H9 (cell line): ENCODE measurements at regions not wholly inside any gene's neighbourhood (a gene's known extent, or its start where the extent isn't known, plus 50 kb on each side); places are given as distances from the start of the nearest gene placed in this dataset.

Source experiments
- DNase-seq: peaks from one replicate; pipeline ENCODE4 v3.0.0-alpha.2; 2017
- H2AFZ ChIP-seq: one replicate; pipeline ENCODE4 v1.6.1; 2013; ENCODE audit warnings: mild to moderate bottlenecking, low read length, control low read depth, moderate library complexity
- H2AK5ac ChIP-seq: 2 replicates; pipeline ENCODE4 v1.6.1; 2013; ENCODE audit warnings: low read length, control low read depth, mixed read lengths; ENCODE audit not compliant: insufficient read length
- H2BK120ac ChIP-seq: one replicate; pipeline ENCODE4 v1.6.1; 2013; ENCODE audit warnings: low read depth, mild to moderate bottlenecking, low read length, control low read depth, inconsistent platforms; ENCODE audit not compliant: poor library complexity, severe bottlenecking
- H2BK12ac ChIP-seq: 2 replicates; pipeline ENCODE4 v1.6.1; 2013; ENCODE audit warnings: low read length, control low read depth, mixed read lengths, low read depth; ENCODE audit not compliant: insufficient read length
- H2BK15ac ChIP-seq: 2 replicates; pipeline ENCODE4 v1.6.1; 2013; ENCODE audit warnings: low read depth, low read length, control low read depth
- H2BK20ac ChIP-seq: one replicate; pipeline ENCODE4 v1.6.1; 2013; ENCODE audit warnings: low read depth, mild to moderate bottlenecking, low read length, control low read depth, inconsistent platforms; ENCODE audit not compliant: poor library complexity, severe bottlenecking
- H2BK5ac ChIP-seq: 2 replicates; pipeline ENCODE4 v1.6.1; 2013; ENCODE audit warnings: low read length, control low read depth, mixed read lengths; ENCODE audit not compliant: insufficient read length
- H3K14ac ChIP-seq: 2 replicates; pipeline ENCODE4 v1.6.1; 2013; ENCODE audit warnings: low read length, control low read depth; ENCODE audit not compliant: insufficient read depth
- H3K18ac ChIP-seq: 2 replicates; pipeline ENCODE4 v1.6.1; 2013; ENCODE audit warnings: low read depth, mild to moderate bottlenecking, mixed read lengths, low read length, control low read depth; ENCODE audit not compliant: insufficient read length
- H3K23ac ChIP-seq: 2 replicates; pipeline ENCODE4 v1.6.1; 2013; ENCODE audit warnings: low read length, control low read depth, mixed read lengths, low read depth; ENCODE audit not compliant: insufficient read length
- H3K23me2 ChIP-seq: 2 replicates; pipeline ENCODE4 v1.6.1; 2013; ENCODE audit warnings: low read depth, mild to moderate bottlenecking, mixed read lengths, low read length, control low read depth; ENCODE audit not compliant: insufficient read length, poor library complexity, severe bottlenecking
- H3K27ac ChIP-seq: 2 replicates; pipeline ENCODE4 v1.5.1; 2013; ENCODE audit warnings: low read length, control low read depth, mixed read lengths, low read depth; ENCODE audit not compliant: insufficient read length
- H3K27me3 ChIP-seq: 2 replicates; pipeline ENCODE4 v1.6.1; 2013; ENCODE audit warnings: low read length, control low read depth, inconsistent platforms; ENCODE audit not compliant: insufficient read depth
- H3K4ac ChIP-seq: 2 replicates; pipeline ENCODE4 v1.6.1; 2013; ENCODE audit warnings: low read depth, mild to moderate bottlenecking, control low read depth, inconsistent platforms, low read length, moderate library complexity
- H3K4me1 ChIP-seq: 2 replicates; pipeline ENCODE4 v1.6.1; 2013; ENCODE audit warnings: low read length, control low read depth, inconsistent platforms; ENCODE audit not compliant: insufficient read depth
- H3K4me2 ChIP-seq: 2 replicates; pipeline ENCODE4 v1.6.1; 2013; ENCODE audit warnings: low read length, control low read depth, mixed read lengths; ENCODE audit not compliant: insufficient read length, insufficient read depth
- H3K56ac ChIP-seq: 2 replicates; pipeline ENCODE4 v1.6.1; 2013; ENCODE audit warnings: low read depth, mild to moderate bottlenecking, mixed read lengths, low read length, control low read depth; ENCODE audit not compliant: insufficient read length
- H3K79me1 ChIP-seq: 2 replicates; pipeline ENCODE4 v1.6.1; 2013; ENCODE audit warnings: low read depth, mild to moderate bottlenecking, moderate library complexity, low read length, control low read depth, inconsistent platforms; ENCODE audit not compliant: insufficient read depth, poor library complexity, severe bottlenecking
- H3K79me2 ChIP-seq: 2 replicates; pipeline ENCODE4 v1.6.1; 2013; ENCODE audit warnings: low read length, control low read depth, inconsistent platforms; ENCODE audit not compliant: insufficient read depth
- H3K9ac ChIP-seq: 2 replicates; pipeline ENCODE4 v1.6.1; 2013; ENCODE audit warnings: low read length, control low read depth, mixed read lengths; ENCODE audit not compliant: insufficient read length; ENCODE audit errors: extremely low read depth
- H3K9me3 ChIP-seq: one replicate; pipeline ENCODE4 v1.6.1; 2013; ENCODE audit warnings: low read depth, low read length, inconsistent platforms; ENCODE audit not compliant: control insufficient read depth
- H3T11ph ChIP-seq: one replicate; pipeline ENCODE4 v1.6.1; 2013; ENCODE audit warnings: mild to moderate bottlenecking, low read length, control low read depth, inconsistent platforms
- H4K20me1 ChIP-seq: one replicate; pipeline ENCODE4 v1.6.1; 2013; ENCODE audit not compliant: control insufficient read depth, insufficient read length, insufficient read depth
- H4K5ac ChIP-seq: 2 replicates; pipeline ENCODE4 v1.6.1; 2013; ENCODE audit warnings: low read depth, mild to moderate bottlenecking, mixed read lengths, low read length, control low read depth; ENCODE audit not compliant: insufficient read length
- H4K8ac ChIP-seq: replicated peaks from 2 replicates; pipeline ENCODE4 v1.6.1; 2013; ENCODE audit warnings: low read length, control low read depth, mixed read lengths, low read depth; ENCODE audit not compliant: insufficient read length
- H4K91ac ChIP-seq: 2 replicates; pipeline ENCODE4 v1.6.1; 2013; ENCODE audit warnings: low read depth, mild to moderate bottlenecking, moderate library complexity, mixed read lengths, low read length, control low read depth; ENCODE audit not compliant: insufficient read length
- H3K27ac Mint-ChIP-seq, 3 experiments: 2 replicates in 2 of 3; 3 replicates in 1 of 3; pipeline ENCODE4 v1.8.0; 2020 to 2021; ENCODE audit warnings: mixed read lengths in 3 of 3, mild to moderate bottlenecking in 1 of 3, moderate library complexity in 1 of 3
- H3K27me3 Mint-ChIP-seq: 2 replicates; pipeline ENCODE4 v1.8.0; 2021; ENCODE audit warnings: low read depth, mild to moderate bottlenecking, moderate library complexity, mixed read lengths
- H3K36me3 Mint-ChIP-seq, 3 experiments: 2 replicates in 2 of 3; 3 replicates in 1 of 3; pipeline ENCODE4 v1.8.0; 2020 to 2021; ENCODE audit warnings: low read depth in 3 of 3, mixed read lengths in 3 of 3; ENCODE audit not compliant: insufficient read depth in 1 of 3
- H3K4me1 Mint-ChIP-seq, 2 experiments: 2 replicates each; pipeline ENCODE4 v1.8.0; 2020; ENCODE audit warnings: mixed read lengths in 2 of 2
- H3K4me3 Mint-ChIP-seq, 2 experiments: 2 replicates in 1 of 2; 3 replicates in 1 of 2; pipeline ENCODE4 v1.8.0; 2020 to 2021; ENCODE audit warnings: mild to moderate bottlenecking in 2 of 2, mixed read lengths in 2 of 2, moderate library complexity in 1 of 2
- H3K9me3 Mint-ChIP-seq, 2 experiments: 2 replicates in 1 of 2; 3 replicates in 1 of 2; pipeline ENCODE4 v1.8.0; 2020; ENCODE audit warnings: mild to moderate bottlenecking in 2 of 2, mixed read lengths in 2 of 2, moderate library complexity in 1 of 2
- CTCF ChIP-seq: fragments of 200-600 bp; sonication (generic); conservative IDR thresholded peaks from 3 replicates; pipeline ENCODE4 v1.8.0; 2021; ENCODE audit warnings: antibody characterized with exemption, mild to moderate bottlenecking
- WGBS: extraction: QIAGEN DNeasy Blood & Tissue Kit; methylation state at CpG from one replicate; pipeline ENCODE4 v1.1.7; 2013; ENCODE audit warnings: missing lambda C conversion rate, low lambda C conversion rate, mixed read lengths; ENCODE audit not compliant: insufficient read length; ENCODE audit errors: extremely low coverage; 5-methylcytosine and 5-hydroxymethylcytosine counted together

GRCh38 chr10:18777258-18777657, 118.0 kb downstream of the ARL5B start:
- TF ChIP-seq CTCF = no peak
- no CpG with 5 or more reads among the region's 8 CpGs for WGBS

More at GRCh38 chr10:18777258-18777657, 118.0 kb downstream of the ARL5B start:
- H3K36me3 Mint-ChIP-seq = no peaks in the 10 kb centered on the region
- Histone ChIP-seq H3K23me2 (no peaks in the 10 kb centered on the region), H3K56ac (no peak overlapping the region), H2BK20ac (no peak overlapping the region), H4K20me1 (no peaks in the 10 kb centered on the region), H4K5ac (no peak overlapping the region), H3K4ac (no peak overlapping the region), H3K18ac (no peak overlapping the region), H2BK15ac (no peak overlapping the region), H3K14ac (no peak overlapping the region), H3K4me2 (no peak overlapping the region), H2BK5ac (no peak overlapping the region), H3K9ac (no peak overlapping the region), H3K4me1 (no peaks in the 10 kb centered on the region), H4K8ac (no peak overlapping the region), H3K27me3 (no peaks in the 10 kb centered on the region), H2BK120ac (no peak overlapping the region), H3K79me1 (no peaks in the 10 kb centered on the region), H4K91ac (no peak overlapping the region), H2BK12ac (no peak overlapping the region), H3K9me3 (no peaks in the 10 kb centered on the region), H3K27ac (no peak overlapping the region), H2AFZ (no peak overlapping the region), H3K23ac (no peak overlapping the region), H3K79me2 (no peaks in the 10 kb centered on the region), H2AK5ac (no peak overlapping the region), H3T11ph (no peak overlapping the region)
- H3K27ac Mint-ChIP-seq = peak overlapping the region in 2 of 3 experiments; percentile 31 to 50; a peak in 2 of 7 replicates
- H3K4me1 Mint-ChIP-seq = peaks cover 3 to 5% of the 10 kb centered on the region in 2 experiments; a peak in 3 of 4 replicates
- no peak overlapping the region for H3K4me3 Mint-ChIP-seq
- H3K9me3 Mint-ChIP-seq = no peaks in the 10 kb centered on the region
- no peak for DNase-seq
- H3K27me3 Mint-ChIP-seq = no peaks in the 10 kb centered on the region
